ENCODE measurements at regions not wholly inside any gene's neighbourhood (a gene's known extent, or its start where the extent isn't known, plus 50 kb on each side); places are given as distances from the start of the nearest gene placed in this dataset.

DNA sequence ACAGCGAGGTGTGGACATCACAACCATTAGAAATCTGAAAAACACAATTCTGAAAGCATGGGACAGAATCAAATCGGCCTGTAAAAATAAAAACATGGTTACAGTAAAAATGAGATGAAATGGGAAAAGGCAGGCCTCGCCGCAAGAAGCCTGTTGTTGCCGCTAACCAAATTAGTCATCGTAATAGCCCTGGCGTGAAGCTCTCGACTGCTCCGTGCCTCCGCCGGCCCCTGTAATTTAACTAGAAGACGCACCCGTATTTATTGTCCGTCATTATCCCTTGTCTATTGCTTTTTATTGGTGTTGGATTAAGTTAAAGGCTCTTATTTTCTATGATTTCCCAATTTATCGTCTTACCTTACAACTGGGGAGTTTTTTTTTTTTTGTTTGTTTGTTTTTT lies 334.6 kb upstream of the EEF2KMT start:
- no peaks in the 10 kb centered on the region for H3K27me3 Mint-ChIP-seq
- H3K9me3 Mint-ChIP-seq = no peaks in the 10 kb centered on the region
- no peak overlapping the region for H3K27ac Mint-ChIP-seq
- no peak for DNase-seq
- H3K36me3 Mint-ChIP-seq = no peaks in the 10 kb centered on the region
- no peak overlapping the region for H3K4me3 Mint-ChIP-seq
- no peaks in the 10 kb centered on the region for H3K4me1 Mint-ChIP-seq

DNA sequence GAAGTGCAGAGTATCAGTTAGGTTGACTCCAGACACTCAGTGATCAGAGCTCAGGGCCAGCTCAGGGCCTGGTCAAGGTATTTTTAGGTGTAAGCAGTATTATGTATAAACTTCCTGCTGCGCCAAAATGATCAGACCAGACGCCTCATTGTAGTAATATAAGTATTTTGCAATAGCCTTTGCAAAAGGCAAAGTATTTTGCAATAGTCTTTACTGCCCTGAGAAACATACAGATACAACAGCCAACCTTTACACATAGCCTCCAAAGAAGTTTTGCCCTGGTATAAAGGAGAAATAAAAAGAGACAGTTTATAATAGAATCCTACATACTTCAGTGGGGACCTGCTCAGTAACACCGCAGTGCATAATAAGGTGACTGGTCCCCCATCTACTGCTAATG lies 333.0 kb upstream of the EEF2KMT start:
- no peaks in the 10 kb centered on the region for H3K4me1 Mint-ChIP-seq
- DNase-seq = no peak
- no peak overlapping the region for H3K27ac Mint-ChIP-seq
- no peaks in the 10 kb centered on the region for H3K9me3 Mint-ChIP-seq
- H3K4me3 Mint-ChIP-seq = no peak overlapping the region
- no peaks in the 10 kb centered on the region for H3K27me3 Mint-ChIP-seq
- H3K36me3 Mint-ChIP-seq = no peaks in the 10 kb centered on the region

DNA sequence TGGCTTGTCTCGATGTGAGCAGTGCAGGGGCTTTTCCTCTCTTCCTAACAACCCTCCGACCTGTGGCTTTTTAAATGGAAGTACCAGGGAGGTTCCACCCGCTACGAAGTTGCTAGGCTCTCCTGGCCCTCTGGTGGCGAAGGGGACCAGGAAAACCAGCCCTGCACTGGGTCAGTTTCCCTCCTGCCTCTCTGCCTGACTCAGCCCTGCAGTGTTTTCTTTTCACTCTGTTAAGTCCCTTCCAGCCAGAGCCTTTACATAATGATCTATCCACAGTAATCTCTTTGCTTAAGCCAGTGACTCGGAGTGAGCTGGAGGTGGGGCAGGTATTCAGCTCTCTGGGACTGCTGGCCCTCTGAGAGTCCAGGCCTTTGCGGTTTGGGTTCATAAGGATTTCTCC lies 331.3 kb upstream of the EEF2KMT start:
- H3K4me1 Mint-ChIP-seq = no peaks in the 10 kb centered on the region
- no peaks in the 10 kb centered on the region for H3K9me3 Mint-ChIP-seq
- H3K27me3 Mint-ChIP-seq = no peaks in the 10 kb centered on the region
- H3K27ac Mint-ChIP-seq = no peak overlapping the region
- no peaks in the 10 kb centered on the region for H3K36me3 Mint-ChIP-seq
- no peak for DNase-seq
- no peak overlapping the region for H3K4me3 Mint-ChIP-seq

DNA sequence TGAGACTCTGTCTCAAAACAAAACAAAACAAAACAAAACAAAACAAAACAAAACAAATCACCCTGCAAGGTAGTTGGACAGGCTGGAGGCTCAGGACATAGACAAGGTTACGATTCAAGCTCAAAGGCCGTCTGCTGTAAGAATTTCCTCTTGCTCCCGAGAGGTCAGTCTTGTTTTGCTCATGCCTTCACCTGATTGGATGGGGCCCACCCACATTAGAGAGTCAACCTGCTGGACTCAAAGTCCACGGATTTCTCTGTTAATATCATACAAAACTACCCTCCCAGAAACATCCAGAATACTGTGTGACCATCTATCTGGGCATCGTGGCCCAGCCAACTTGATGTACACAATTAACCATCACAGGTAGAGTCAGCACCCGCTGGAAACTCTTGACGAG lies 330.0 kb upstream of the EEF2KMT start:
- Mint-ChIP-seq H3K4me3 (no peak overlapping the region), H3K9me3 (no peaks in the 10 kb centered on the region), H3K36me3 (no peaks in the 10 kb centered on the region), H3K27ac (no peak overlapping the region), H3K27me3 (peaks cover 3% of the 10 kb centered on the region), H3K4me1 (no peaks in the 10 kb centered on the region)
- no peak for DNase-seq

DNA sequence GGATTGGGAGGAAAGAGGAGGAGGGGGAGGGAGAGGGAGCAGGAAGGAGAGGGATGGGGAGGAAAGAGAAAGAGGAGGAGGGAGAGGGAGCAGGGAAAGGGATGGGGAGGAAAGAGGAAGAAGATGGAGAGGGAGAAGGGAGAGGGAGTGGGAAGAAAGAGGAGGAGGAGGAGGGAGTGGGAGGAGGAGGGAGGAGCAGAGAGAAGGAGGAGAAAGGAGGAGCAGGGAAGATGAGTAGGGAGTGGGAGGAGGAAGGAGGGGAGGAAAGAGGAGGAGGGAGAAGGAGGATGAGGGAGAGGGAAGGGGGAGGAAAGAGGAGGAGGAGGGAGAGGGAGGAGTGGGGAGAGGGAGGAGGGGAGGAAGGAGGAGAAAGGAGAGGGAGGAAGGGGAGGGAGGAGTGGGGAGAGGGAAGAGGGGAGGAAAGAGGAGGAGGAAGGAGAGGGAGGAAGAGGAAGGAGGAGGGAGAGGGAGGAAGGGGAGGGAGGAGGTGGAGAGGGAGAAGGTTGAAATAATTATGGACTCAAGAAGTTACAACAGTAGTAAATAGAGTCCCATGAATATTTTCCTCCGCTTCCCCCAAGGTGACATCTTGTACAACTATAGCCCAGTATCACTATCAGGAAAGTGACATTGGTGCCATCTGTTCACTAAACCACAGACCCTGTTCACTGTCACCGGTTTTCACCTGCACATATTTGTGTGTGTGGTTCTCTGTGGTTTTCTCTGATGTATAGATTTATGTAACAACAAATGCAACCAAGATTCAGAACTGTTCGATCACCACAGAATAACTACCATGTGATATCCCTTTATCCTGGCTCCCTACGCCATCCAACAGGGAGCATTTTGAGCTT lies 325.3 kb upstream of the EEF2KMT start:
- H3K4me3 Mint-ChIP-seq = no peak overlapping the region
- no peaks in the 10 kb centered on the region for H3K4me1 Mint-ChIP-seq
- DNase-seq = no peak
- H3K9me3 Mint-ChIP-seq = no peaks in the 10 kb centered on the region
- H3K27ac Mint-ChIP-seq = no peak overlapping the region
- H3K27me3 Mint-ChIP-seq = peaks cover 6% of the 10 kb centered on the region
- H3K36me3 Mint-ChIP-seq = no peaks in the 10 kb centered on the region

DNA sequence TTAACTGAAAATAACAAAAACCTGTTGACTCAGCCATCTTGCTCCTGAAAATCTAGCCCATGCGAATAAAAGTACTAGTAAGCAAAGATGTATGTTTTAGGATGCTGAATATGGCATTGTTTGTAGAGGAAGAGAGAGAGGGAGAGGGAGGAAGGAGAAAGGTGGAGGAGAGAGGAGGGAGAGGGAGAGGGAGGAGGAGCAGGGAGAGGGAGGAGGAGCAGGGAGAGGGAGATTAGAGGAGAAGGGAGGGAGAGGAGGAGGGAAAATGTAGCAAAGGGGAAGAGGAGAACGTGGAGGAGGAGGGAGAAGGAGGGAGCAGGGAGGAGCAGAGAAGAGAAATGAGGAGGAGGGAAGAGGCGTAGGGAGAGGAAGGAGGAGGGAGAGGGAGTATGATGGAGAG lies 324.5 kb upstream of the EEF2KMT start:
- Mint-ChIP-seq H3K4me3 (no peak overlapping the region), H3K36me3 (no peaks in the 10 kb centered on the region), H3K9me3 (no peaks in the 10 kb centered on the region), H3K27ac (no peak overlapping the region), H3K27me3 (peaks cover 6% of the 10 kb centered on the region), H3K4me1 (no peaks in the 10 kb centered on the region)
- DNase-seq = no peak

DNA sequence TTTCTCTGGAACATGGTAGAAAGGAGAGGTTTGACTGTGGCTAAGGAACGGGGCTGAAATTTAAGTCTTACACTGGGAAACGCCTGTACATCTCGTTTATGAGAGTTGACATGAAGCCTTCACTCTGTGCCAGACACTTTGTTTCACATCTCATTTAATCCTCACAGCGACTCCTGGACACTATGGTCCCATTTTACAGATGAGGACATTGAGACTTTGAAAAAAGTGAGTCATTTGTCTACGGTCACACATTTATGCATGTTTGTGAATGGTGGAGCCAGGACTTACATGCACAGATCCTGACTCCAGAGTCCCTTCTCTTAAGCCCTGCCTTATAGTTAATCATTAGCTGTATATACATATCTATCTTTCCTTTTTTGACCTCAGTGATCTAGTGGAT lies 318.4 kb upstream of the EEF2KMT start:
- no peak for DNase-seq
- Mint-ChIP-seq H3K27me3 (peaks cover 3% of the 10 kb centered on the region), H3K36me3 (no peaks in the 10 kb centered on the region), H3K4me1 (no peaks in the 10 kb centered on the region), H3K27ac (no peak overlapping the region), H3K4me3 (no peak overlapping the region), H3K9me3 (peaks cover 3% of the 10 kb centered on the region)

DNA sequence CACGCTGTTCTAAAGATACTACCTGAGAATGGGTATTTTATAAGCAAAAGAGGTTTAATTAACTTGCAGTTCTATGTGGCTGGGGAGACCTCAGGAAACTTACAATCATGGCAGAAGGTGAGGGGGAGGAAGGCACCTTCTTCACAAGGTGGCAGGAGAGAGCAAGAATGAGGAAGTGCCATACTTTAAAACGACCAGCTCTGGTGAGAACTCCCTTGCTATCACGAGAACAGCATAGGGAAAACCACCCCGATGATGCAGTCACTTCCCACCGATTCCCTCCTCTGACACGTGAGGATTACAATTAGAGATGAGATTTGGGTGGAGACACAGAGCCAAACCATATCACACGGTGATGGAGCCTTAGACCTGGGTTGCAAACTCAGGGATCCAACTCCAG lies 317.5 kb upstream of the EEF2KMT start:
- H3K36me3 Mint-ChIP-seq = no peaks in the 10 kb centered on the region
- H3K4me3 Mint-ChIP-seq = no peak overlapping the region
- H3K4me1 Mint-ChIP-seq = no peaks in the 10 kb centered on the region
- H3K9me3 Mint-ChIP-seq = peaks cover 3% of the 10 kb centered on the region
- H3K27me3 Mint-ChIP-seq = peaks cover 3% of the 10 kb centered on the region
- no peak overlapping the region for H3K27ac Mint-ChIP-seq
- no peak for DNase-seq

DNA sequence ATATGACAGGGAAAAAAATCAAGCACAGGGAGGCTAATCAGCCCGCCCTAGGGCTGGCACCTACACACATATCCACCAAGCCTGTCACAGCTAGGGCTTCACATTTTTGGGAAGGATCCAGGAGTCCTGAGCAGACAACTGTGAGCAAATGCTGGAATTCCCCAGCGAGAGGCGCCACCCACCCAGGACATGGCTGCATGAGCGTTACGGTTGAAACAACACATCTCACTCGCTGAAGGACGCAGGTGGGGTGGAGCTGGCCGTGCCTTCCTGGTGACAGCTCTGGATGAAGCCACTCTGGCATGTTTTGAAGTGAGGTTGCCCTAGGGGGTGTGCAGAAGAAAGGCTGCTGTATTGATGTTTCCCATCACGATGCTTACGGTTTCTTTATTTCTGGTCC lies 315.1 kb upstream of the EEF2KMT start:
- no peak for DNase-seq
- Mint-ChIP-seq H3K4me1 (no peaks in the 10 kb centered on the region), H3K36me3 (no peaks in the 10 kb centered on the region), H3K4me3 (no peak overlapping the region), H3K27me3 (no peaks in the 10 kb centered on the region), H3K9me3 (peaks cover 3% of the 10 kb centered on the region), H3K27ac (no peak overlapping the region)

DNA sequence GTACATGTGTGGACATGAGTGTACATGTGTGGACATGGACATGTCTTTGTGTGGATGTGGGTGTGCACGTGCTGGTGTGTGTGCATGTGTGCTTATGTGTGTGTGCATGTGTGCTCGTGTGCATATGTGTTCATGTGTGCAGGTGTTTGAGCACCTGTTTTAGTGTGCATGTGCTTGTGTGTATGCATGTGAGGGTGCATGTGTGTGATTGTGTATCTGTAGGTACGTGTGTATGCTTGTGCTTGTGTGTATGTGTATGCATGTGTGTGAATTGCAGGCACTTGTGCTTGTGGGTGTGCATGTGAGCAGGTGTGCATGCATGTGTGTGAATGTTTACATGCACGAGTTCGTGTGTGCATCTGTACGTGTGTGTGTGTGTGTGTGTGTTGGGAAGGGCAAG lies 300.6 kb upstream of the EEF2KMT start:
- H3K27ac Mint-ChIP-seq = no peak overlapping the region
- no peaks in the 10 kb centered on the region for H3K4me1 Mint-ChIP-seq
- H3K27me3 Mint-ChIP-seq = peaks cover 17% of the 10 kb centered on the region
- no peaks in the 10 kb centered on the region for H3K9me3 Mint-ChIP-seq
- no peak overlapping the region for H3K4me3 Mint-ChIP-seq
- no peaks in the 10 kb centered on the region for H3K36me3 Mint-ChIP-seq
- DNase-seq = no peak

DNA sequence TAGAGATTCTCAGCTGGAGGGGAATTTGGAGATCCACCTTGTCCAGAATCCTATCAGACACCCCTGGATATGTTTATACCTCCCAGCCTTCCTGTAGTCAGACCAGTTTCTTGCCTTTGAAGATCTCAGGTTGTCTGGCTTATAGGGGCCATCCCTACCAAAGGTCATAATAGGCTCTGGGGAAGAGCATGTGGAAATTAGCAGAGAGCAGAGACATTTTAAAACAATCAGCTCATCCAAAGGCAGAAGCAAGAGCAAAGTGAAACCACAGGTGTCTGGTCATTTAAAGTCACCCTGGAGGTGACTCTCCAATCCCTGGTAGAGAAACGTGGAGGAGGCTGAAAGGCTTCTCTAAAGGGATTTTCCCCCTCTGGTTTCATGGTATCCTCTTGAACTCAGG lies 299.3 kb upstream of the EEF2KMT start:
- no peak overlapping the region for H3K27ac Mint-ChIP-seq
- no peaks in the 10 kb centered on the region for H3K36me3 Mint-ChIP-seq
- no peaks in the 10 kb centered on the region for H3K4me1 Mint-ChIP-seq
- no peak for DNase-seq
- no peak overlapping the region for H3K4me3 Mint-ChIP-seq
- H3K9me3 Mint-ChIP-seq = no peaks in the 10 kb centered on the region
- peaks cover 10% of the 10 kb centered on the region for H3K27me3 Mint-ChIP-seq

DNA sequence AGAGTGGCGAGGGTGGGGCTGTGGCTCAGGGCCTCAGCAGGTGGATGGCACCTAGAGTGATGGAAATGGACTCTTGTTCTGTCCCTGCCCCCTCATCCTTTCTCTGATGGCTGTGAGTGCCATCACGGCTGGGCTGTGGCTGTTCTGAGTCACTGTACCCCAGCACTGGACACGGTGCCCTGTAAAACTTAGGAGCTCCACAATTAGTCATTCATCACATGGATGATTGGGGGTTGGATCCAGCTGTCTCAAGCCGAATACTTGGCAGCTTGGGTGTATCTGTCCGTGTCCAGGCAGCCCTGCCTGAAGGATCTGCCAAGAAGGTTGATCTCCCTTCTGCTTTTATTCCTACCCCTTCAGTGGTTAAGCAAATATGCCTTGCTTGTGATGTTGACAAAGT lies 295.5 kb upstream of the EEF2KMT start:
- Mint-ChIP-seq H3K27me3 (peaks cover 5% of the 10 kb centered on the region), H3K9me3 (no peaks in the 10 kb centered on the region), H3K4me1 (no peaks in the 10 kb centered on the region), H3K36me3 (no peaks in the 10 kb centered on the region), H3K27ac (no peak overlapping the region), H3K4me3 (no peak overlapping the region)
- no peak for DNase-seq

DNA sequence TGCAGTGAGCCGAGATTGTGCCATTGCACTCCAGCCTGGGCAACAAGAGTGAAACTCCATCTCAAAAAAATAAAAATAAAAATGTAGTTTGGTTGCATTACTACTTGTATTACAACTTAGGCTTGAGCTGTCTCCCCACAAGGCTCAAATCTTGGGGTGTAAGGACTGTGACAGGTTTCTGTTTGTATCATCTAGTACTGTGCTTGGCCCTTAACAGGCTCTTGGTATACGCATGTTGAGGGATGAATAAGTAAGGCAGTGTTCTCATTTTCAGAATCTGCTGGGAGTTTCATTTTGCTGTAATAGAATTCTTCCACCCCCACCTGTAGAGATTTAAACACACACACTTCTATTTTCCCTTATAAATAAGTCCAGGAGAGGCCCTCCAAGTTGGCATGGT lies 289.4 kb upstream of the EEF2KMT start:
- no peaks in the 10 kb centered on the region for H3K36me3 Mint-ChIP-seq
- H3K9me3 Mint-ChIP-seq = no peaks in the 10 kb centered on the region
- H3K27me3 Mint-ChIP-seq = no peaks in the 10 kb centered on the region
- H3K4me3 Mint-ChIP-seq = no peak overlapping the region
- H3K27ac Mint-ChIP-seq = no peak overlapping the region
- H3K4me1 Mint-ChIP-seq = no peaks in the 10 kb centered on the region
- DNase-seq = no peak

DNA sequence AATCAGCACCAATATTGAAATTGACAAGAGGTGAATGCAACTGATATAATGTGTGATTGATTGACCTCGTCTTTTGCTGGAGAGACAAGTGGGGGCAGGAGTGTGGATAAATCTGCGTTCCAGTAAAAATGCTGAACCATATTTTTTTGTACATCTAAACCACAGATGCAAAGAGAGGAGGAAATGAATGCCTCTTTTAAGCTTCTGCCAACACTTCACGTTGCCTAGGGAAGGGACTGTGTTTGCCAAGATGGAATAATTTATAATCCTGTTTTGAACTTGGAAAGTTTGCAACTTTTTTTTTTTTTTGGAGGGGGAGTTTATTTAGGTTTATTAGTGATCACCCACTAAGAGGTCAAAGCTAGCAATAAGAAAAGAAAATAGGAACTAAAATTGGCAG lies 288.2 kb upstream of the EEF2KMT start:
- DNase-seq = no peak
- H3K27me3 Mint-ChIP-seq = no peaks in the 10 kb centered on the region
- H3K9me3 Mint-ChIP-seq = no peaks in the 10 kb centered on the region
- no peak overlapping the region for H3K27ac Mint-ChIP-seq
- no peak overlapping the region for H3K4me3 Mint-ChIP-seq
- H3K36me3 Mint-ChIP-seq = no peaks in the 10 kb centered on the region
- H3K4me1 Mint-ChIP-seq = no peaks in the 10 kb centered on the region

DNA sequence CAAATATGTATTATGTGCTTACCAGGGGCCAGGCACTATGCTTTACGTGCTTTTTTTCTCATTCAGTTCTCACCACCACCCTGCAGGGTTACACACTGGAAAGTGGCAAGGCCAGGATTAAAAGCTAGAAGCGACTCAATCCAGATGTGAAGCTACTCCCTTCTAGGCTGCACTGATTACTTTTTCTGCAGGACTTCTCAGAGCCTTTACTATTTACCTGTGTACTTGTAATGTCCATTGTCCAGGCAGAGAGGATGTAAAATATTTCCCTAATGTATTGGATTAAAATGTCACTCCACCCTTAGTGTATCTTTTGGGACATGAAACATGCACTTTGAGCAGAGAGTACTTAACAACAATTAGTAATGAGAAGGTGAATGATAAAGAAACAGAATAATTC lies 287.5 kb upstream of the EEF2KMT start:
- Mint-ChIP-seq H3K27me3 (no peaks in the 10 kb centered on the region), H3K4me3 (no peak overlapping the region), H3K9me3 (no peaks in the 10 kb centered on the region), H3K27ac (no peak overlapping the region), H3K36me3 (no peaks in the 10 kb centered on the region), H3K4me1 (no peaks in the 10 kb centered on the region)
- no peak for DNase-seq

DNA sequence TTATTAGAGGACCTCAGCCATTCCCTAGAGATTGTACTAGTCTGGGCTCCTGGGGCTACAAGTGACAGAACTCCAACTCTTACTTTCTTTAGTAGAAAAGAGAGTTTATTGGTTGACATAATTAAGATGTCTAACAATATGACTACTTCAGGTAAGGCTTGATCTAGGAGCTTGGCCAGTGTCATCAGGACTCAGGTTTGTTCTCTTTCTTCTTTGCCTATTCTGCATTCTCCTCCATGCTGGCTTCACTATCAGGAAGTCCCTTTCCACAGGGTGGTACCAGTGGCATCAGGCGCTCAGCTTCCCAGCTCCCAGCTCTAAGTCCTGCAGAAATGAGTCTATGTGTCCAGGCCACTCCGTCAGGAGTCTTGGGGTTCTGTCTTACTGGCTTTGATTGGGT lies 286.1 kb upstream of the EEF2KMT start:
- Mint-ChIP-seq H3K4me1 (no peaks in the 10 kb centered on the region), H3K27me3 (no peaks in the 10 kb centered on the region), H3K27ac (no peak overlapping the region), H3K4me3 (no peak overlapping the region), H3K36me3 (no peaks in the 10 kb centered on the region), H3K9me3 (no peaks in the 10 kb centered on the region)
- no peak for DNase-seq
